GM12878 (cell line): ENCODE measurements at regions not wholly inside any gene's neighbourhood (a gene's known extent, or its start where the extent isn't known, plus 50 kb on each side); places are given as distances from the start of the nearest gene placed in this dataset.

Experiments used
- ATAC-seq: fragments of 200-7000 bp; cut with Tn5 transposase; 3 replicates; pipeline ENCODE4 v1.9.1; 2020; ENCODE audit warnings: mild to moderate bottlenecking, moderate library complexity
- BruUV-seq: library from RNA; stranded (reverse); fragments of 400-500 nt; replicated peaks from 2 replicates; lab custom pipeline; 2021; lab: Mats Ljungman, UMichigan
- CTCF ChIA-PET: fragments of 300-600 bp; sonication (Branson Sonifier 250); formaldehyde crosslinking; extraction: SDS; loops from one replicate; lab custom pipeline; 2021; ENCODE audit warnings: inconsistent platforms; lab: Yijun Ruan, JAX
- POLR2A ChIA-PET: fragments of 350-600 bp; formaldehyde crosslinking; extraction: SDS; loops from one replicate; lab custom pipeline; 2021; ENCODE audit warnings: inconsistent platforms; lab: Charles Lee
- RAD21 ChIA-PET: fragments of 300-600 bp; sonication (Branson Sonifier 250); formaldehyde crosslinking; loops from one replicate; lab custom pipeline; 2023; ENCODE audit warnings: antibody characterized with exemption; ENCODE audit not compliant: unreplicated experiment; lab: Charles Lee
- SMC1A ChIA-PET: fragments of 300-600 bp; sonication (Branson Sonifier 250); formaldehyde crosslinking; loops from one replicate; lab custom pipeline; 2023; ENCODE audit not compliant: unreplicated experiment, uncharacterized antibody; lab: Charles Lee
- DNase-seq: peaks from one replicate; pipeline ENCODE4 v3.0.0-alpha.2; 2011; ENCODE audit warnings: low read depth, low spot score
- FAIRE-seq: peaks from 3 replicates; lab custom pipeline; 2011; peaks lifted over from hg19 to GRCh38; lab: Jason Lieb, UNC
- H2AFZ ChIP-seq: 2 replicates; pipeline ENCODE4 v1.6.0; 2011; ENCODE audit warnings: low read depth, low read length, control low read depth; ENCODE audit not compliant: control insufficient read depth
- H3K27ac ChIP-seq: 2 replicates; pipeline ENCODE4 v1.5.1; 2011; ENCODE audit warnings: control low read depth; ENCODE audit not compliant: control insufficient read depth, insufficient read depth
- H3K27me3 ChIP-seq, 2 experiments: replicated peaks in 1 of 2; 2 replicates each; pipeline versions ENCODE4 v1.6.0 to v1.6.1; 2011; ENCODE audit warnings: low read length in 1 of 2; ENCODE audit not compliant: control insufficient read depth in 2 of 2, insufficient read depth in 2 of 2
- H3K36me3 ChIP-seq, 2 experiments: 2 replicates each; pipeline ENCODE4 v1.5.1; 2011; ENCODE audit warnings: low read length in 1 of 2; ENCODE audit not compliant: control insufficient read depth in 2 of 2, insufficient read depth in 2 of 2
- H3K4me1 ChIP-seq: 2 replicates; pipeline ENCODE4 v1.6.1; 2011; ENCODE audit warnings: mild to moderate bottlenecking, low read length, moderate library complexity, mixed read lengths; ENCODE audit not compliant: control insufficient read depth, insufficient read depth
- H3K4me2 ChIP-seq: 2 replicates; pipeline ENCODE4 v1.6.0; 2011; ENCODE audit warnings: control low read depth; ENCODE audit not compliant: control insufficient read depth, insufficient read depth
- H3K4me3 ChIP-seq: fragments of 200-600 bp; sonication (generic); 2 replicates; pipeline ENCODE4 v1.5.1; 2016
- H3K79me2 ChIP-seq: 2 replicates; pipeline ENCODE4 v1.6.0; 2011; ENCODE audit warnings: low read length; ENCODE audit not compliant: control insufficient read depth, insufficient read depth
- H3K9ac ChIP-seq: 2 replicates; pipeline ENCODE4 v1.8.0; 2011; ENCODE audit warnings: low read length, control low read depth, mixed read lengths; ENCODE audit not compliant: control insufficient read depth, insufficient read depth
- H3K9me3 ChIP-seq: replicated peaks from 3 replicates; pipeline ENCODE4 v1.5.1; 2011; ENCODE audit warnings: mild to moderate bottlenecking, low read length; ENCODE audit not compliant: control insufficient read depth, insufficient read depth
- H4K20me1 ChIP-seq: 2 replicates; pipeline ENCODE4 v1.6.0; 2011; ENCODE audit not compliant: control insufficient read depth, insufficient read depth
- CHD2 ChIP-seq: IDR thresholded peaks from 2 replicates; pipeline ENCODE4 v1.6.1; 2011; ENCODE audit warnings: low read depth, low read length, improper control_type of control experiment, borderline replicate concordance
- ETV6 ChIP-seq, 2 experiments: fragments of 450-650 bp in 1 of 2; IDR thresholded peaks in 1 of 2; conservative IDR thresholded peaks in 1 of 2; 2 replicates each; pipeline ENCODE4 v1.6.1; 2014; ENCODE audit warnings: antibody characterized with exemption in 1 of 2, borderline replicate concordance in 1 of 2, low read depth in 1 of 2, mild to moderate bottlenecking in 1 of 2, moderate library complexity in 1 of 2
- HDGF ChIP-seq: fragments of 450-650 bp; IDR thresholded peaks from 2 replicates; pipeline ENCODE4 v1.6.1; 2016; ENCODE audit warnings: antibody characterized with exemption
- MEF2B ChIP-seq: fragments of 450-650 bp; IDR thresholded peaks from 2 replicates; pipeline ENCODE4 v1.6.1; 2018; ENCODE audit warnings: mild to moderate bottlenecking, moderate library complexity; ENCODE audit not compliant: partially characterized antibody, poor library complexity, severe bottlenecking
- MLLT1 ChIP-seq: fragments of 450-650 bp; IDR thresholded peaks from 2 replicates; pipeline ENCODE4 v1.6.1; 2016; ENCODE audit warnings: mild to moderate bottlenecking
- NRF1 ChIP-seq: conservative IDR thresholded peaks from 2 replicates; pipeline ENCODE4 v1.6.1; 2011; ENCODE audit warnings: mild to moderate bottlenecking, low read depth, low read length, improper control_type of control experiment
- RAD51 ChIP-seq: fragments of 450-650 bp; IDR thresholded peaks from 2 replicates; pipeline ENCODE4 v1.6.1; 2016; ENCODE audit warnings: moderate library complexity, mild to moderate bottlenecking, inconsistent platforms
- RELA ChIP-seq: fragments of 450-650 bp; IDR thresholded peaks from 2 replicates; pipeline ENCODE4 v1.8.0; 2014; ENCODE audit warnings: borderline replicate concordance; ENCODE audit not compliant: partially characterized antibody
- SIX5 ChIP-seq: IDR thresholded peaks from 2 replicates; pipeline ENCODE4 v1.6.1; 2011; ENCODE audit warnings: mild to moderate bottlenecking, low read depth, low read length, moderate library complexity; ENCODE audit not compliant: severe bottlenecking
- ZZZ3 ChIP-seq: IDR thresholded peaks from 2 replicates; pipeline ENCODE4 v1.6.1; 2011; ENCODE audit warnings: low read depth; ENCODE audit not compliant: control insufficient read depth, insufficient read length
- WGBS: methylation state at CpG from one replicate; pipeline ENCODE4 v1.1.6; 2016; ENCODE audit warnings: low lambda C conversion rate; ENCODE audit not compliant: insufficient replicate concordance, insufficient coverage; ENCODE audit errors: missing lambda C conversion rate; 5-methylcytosine and 5-hydroxymethylcytosine counted together
- in situ Hi-C: fragments of 300-500 bp; cut with MboI; formaldehyde crosslinking; loops from 9 replicates; pipeline ENCODE4 v1.14.3; 2018; ENCODE audit warnings: mixed read lengths
- intact Hi-C: fragments of 100-400 bp; cut with micrococcal nuclease; formaldehyde crosslinking; loops from one replicate; pipeline ENCODE4 v1.14.2; 2022; ENCODE audit not compliant: unreplicated experiment

- DNase-seq = no peak
- H3K4me2 ChIP-seq = no peak overlapping the region; the same call in 1 of the 2 replicates
- no peak overlapping the region for H3K27ac ChIP-seq
- no peak overlapping the region for H3K9ac ChIP-seq
- H3K27me3 ChIP-seq = no peaks in the 10 kb centered on the region
- H2AFZ ChIP-seq = no peak overlapping the region
- BruUV-seq = no TSS peak
- peaks cover 4% of the 10 kb centered on the region for H3K4me1 ChIP-seq
- H3K36me3 ChIP-seq = no peaks in the 10 kb centered on the region
- ATAC-seq = peak; percentile 21
- no peak overlapping the region for H3K4me3 ChIP-seq
- ChIA-PET CTCF (interaction anchor here (0.7 to 2.0 kb wide), 5 partner anchors 14 to 98 kb away, joined by 3 to 4 read pairs (median 3); no protein-coding TSS in a partner anchor), POLR2A (interaction anchor here (0.6 to 1.6 kb wide), 3 partner anchors 10 to 29 kb away, joined by 3 to 4 read pairs (median 4); no protein-coding TSS in a partner anchor), RAD21 (interaction anchor here (1.0 to 1.3 kb wide), 3 partner anchors 17 to 112 kb away, joined by 3 read pairs; no protein-coding TSS in a partner anchor), SMC1A (interaction anchor here (0.7 to 4.1 kb wide), 14 partner anchors 10 to 111 kb away, joined by 3 to 22 read pairs (median 4); no protein-coding TSS in a partner anchor)
- FAIRE-seq = no peak
- no peaks in the 10 kb centered on the region for H3K9me3 ChIP-seq
- in situ Hi-C loops = no loop called here
- TF ChIP-seq ZZZ3 (no peak), MEF2B (no peak), NRF1 (no peak), RAD51 (no peak), ETV6 (conservative IDR thresholded peaks at IDR 0.05 in 1 of 2, IDR thresholded peaks at IDR 0.05 in 1 of 2; ENCODE audit: borderline replicate concordance in 1 of 2, low read depth in 1 of 2) (no peak), CHD2 (no peak), HDGF (no peak), RELA (no peak), MLLT1 (no peak), SIX5 (no peak)
- 73% methylated on average over 4 of the region's 4 CpGs for WGBS
- H4K20me1 ChIP-seq = no peaks in the 10 kb centered on the region
- no peaks in the 10 kb centered on the region for H3K79me2 ChIP-seq
- intact Hi-C loops = no loop called here
Measured at GRCh38 chr4:78721747-78722146, 54.4 kb upstream of the BMP2K start.
